SJSA1 (cell line): ENCODE measurements at regions not wholly inside any gene's neighbourhood (a gene's known extent, or its start where the extent isn't known, plus 50 kb on each side); places are given as distances from the start of the nearest gene placed in this dataset.

Experiments used
- DNase-seq, 2 experiments: peaks; one replicate each; pipeline ENCODE4 v3.0.0-alpha.2; 2015 to 2020; ENCODE audit warnings: low spot score in 2 of 2, low read depth in 1 of 2
- H3K27ac ChIP-seq: fragments of 250-450 bp; sonication (Bioruptor Pico); 2 replicates; pipeline ENCODE4 v1.5.1; 2020; ENCODE audit warnings: mild to moderate bottlenecking, moderate library complexity
- H3K27me3 ChIP-seq: fragments of 250-450 bp; sonication (Bioruptor Pico); replicated peaks from 2 replicates; pipeline ENCODE4 v1.5.1; 2020; ENCODE audit warnings: mild to moderate bottlenecking, moderate library complexity
- H3K36me3 ChIP-seq: fragments of 250-450 bp; sonication (Bioruptor Pico); 2 replicates; pipeline ENCODE4 v1.5.1; 2020; ENCODE audit warnings: mild to moderate bottlenecking
- H3K4me1 ChIP-seq: fragments of 250-450 bp; sonication (Bioruptor Pico); replicated peaks from 2 replicates; pipeline ENCODE4 v1.6.1; 2021; ENCODE audit warnings: mild to moderate bottlenecking
- H3K4me3 ChIP-seq: fragments of 250-450 bp; sonication (Bioruptor Pico); 2 replicates; pipeline ENCODE4 v1.5.1; 2020; ENCODE audit warnings: mild to moderate bottlenecking
- H3K9me3 ChIP-seq: fragments of 250-450 bp; sonication (Bioruptor Pico); replicated peaks from 2 replicates; pipeline ENCODE4 v1.5.1; 2020; ENCODE audit warnings: mild to moderate bottlenecking

DNA sequence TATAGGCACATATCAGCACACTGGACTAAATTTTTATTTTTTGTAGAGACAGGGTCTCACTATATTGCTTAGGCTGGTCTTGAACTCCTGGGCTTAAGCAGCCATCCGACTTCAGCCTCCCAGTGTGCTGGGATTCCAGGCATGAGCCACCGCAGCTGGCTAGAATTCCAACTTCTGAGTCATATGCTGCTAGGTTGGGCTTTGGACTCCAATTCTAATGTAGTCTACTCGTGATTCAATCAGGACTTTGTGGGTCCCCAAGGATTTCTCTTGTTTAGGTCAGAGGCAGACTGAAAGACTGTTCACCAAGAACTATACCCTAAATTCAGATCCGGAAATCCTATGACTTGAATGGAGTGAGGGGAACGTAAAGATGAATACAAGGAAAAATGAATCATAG lies 68.2 kb upstream of the CHD1 start:
- Histone ChIP-seq H3K36me3 (no peaks in the 10 kb centered on the region), H3K4me3 (no peak overlapping the region), H3K4me1 (peaks cover 6% of the 10 kb centered on the region; the same call in 1 of the 2 replicates), H3K9me3 (no peaks in the 10 kb centered on the region), H3K27ac (no peak overlapping the region), H3K27me3 (no peaks in the 10 kb centered on the region)
- no peak for DNase-seq

- peaks cover 6% of the 10 kb centered on the region; the same call in 1 of the 2 replicates for H3K4me1 ChIP-seq
- no peak overlapping the region for H3K27ac ChIP-seq
- H3K36me3 ChIP-seq = no peaks in the 10 kb centered on the region
- H3K4me3 ChIP-seq = no peak overlapping the region
- no peaks in the 10 kb centered on the region for H3K9me3 ChIP-seq
- no peaks in the 10 kb centered on the region for H3K27me3 ChIP-seq
- no peak for DNase-seq
Observed at GRCh38 chr5:98994611-98995010, 65.8 kb upstream of the CHD1 start.

- H3K9me3 ChIP-seq = no peaks in the 10 kb centered on the region
- DNase-seq = no peak
Observed at GRCh38 chr5:98993512-98993911, 64.7 kb upstream of the CHD1 start.

DNA sequence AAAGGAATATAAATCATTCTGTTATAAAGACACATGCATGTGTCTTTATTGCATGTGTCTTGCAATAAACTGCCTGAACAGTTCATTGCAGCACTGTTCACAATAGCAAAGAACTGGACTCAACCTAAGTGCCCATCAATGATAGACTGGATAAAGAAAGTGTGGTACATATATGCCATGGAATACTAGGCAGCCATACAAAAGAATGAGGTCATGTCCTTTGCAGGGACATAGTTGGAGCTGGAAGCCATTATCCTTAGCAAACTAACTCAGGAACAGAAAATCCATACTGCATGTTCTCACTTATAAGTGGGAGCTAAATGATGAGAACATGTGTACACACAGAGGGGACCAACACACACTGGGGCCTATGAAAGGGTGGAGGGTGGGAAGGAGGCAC lies 63.7 kb upstream of the CHD1 start:
- H3K36me3 ChIP-seq = no peaks in the 10 kb centered on the region
- no peak overlapping the region for H3K4me3 ChIP-seq
- DNase-seq = no peak
- H3K9me3 ChIP-seq = no peaks in the 10 kb centered on the region
- H3K27me3 ChIP-seq = no peaks in the 10 kb centered on the region
- H3K27ac ChIP-seq = no peak overlapping the region
- H3K4me1 ChIP-seq = peaks cover 6% of the 10 kb centered on the region; the same call in 1 of the 2 replicates

More at GRCh38 chr5:98993512-98993911, 64.7 kb upstream of the CHD1 start:
- H3K36me3 ChIP-seq = no peaks in the 10 kb centered on the region
- H3K27ac ChIP-seq = no peak overlapping the region
- H3K27me3 ChIP-seq = no peaks in the 10 kb centered on the region
- H3K4me3 ChIP-seq = no peak overlapping the region
- peaks cover 6% of the 10 kb centered on the region; the same call in 1 of the 2 replicates for H3K4me1 ChIP-seq

GRCh38 chr5:98989727-98990126 lies 60.9 kb upstream of the CHD1 start:
- Histone ChIP-seq H3K9me3 (no peaks in the 10 kb centered on the region), H3K27me3 (no peaks in the 10 kb centered on the region), H3K36me3 (no peaks in the 10 kb centered on the region), H3K27ac (no peak overlapping the region), H3K4me3 (no peak overlapping the region), H3K4me1 (no peaks in the 10 kb centered on the region)
- DNase-seq = no peak

GRCh38 chr5:98986587-98986986 lies 57.8 kb upstream of the CHD1 start:
- Histone ChIP-seq H3K4me1 (no peaks in the 10 kb centered on the region), H3K9me3 (no peaks in the 10 kb centered on the region), H3K27me3 (no peaks in the 10 kb centered on the region), H3K4me3 (no peak overlapping the region), H3K27ac (no peak overlapping the region), H3K36me3 (no peaks in the 10 kb centered on the region)
- no peak for DNase-seq

DNA sequence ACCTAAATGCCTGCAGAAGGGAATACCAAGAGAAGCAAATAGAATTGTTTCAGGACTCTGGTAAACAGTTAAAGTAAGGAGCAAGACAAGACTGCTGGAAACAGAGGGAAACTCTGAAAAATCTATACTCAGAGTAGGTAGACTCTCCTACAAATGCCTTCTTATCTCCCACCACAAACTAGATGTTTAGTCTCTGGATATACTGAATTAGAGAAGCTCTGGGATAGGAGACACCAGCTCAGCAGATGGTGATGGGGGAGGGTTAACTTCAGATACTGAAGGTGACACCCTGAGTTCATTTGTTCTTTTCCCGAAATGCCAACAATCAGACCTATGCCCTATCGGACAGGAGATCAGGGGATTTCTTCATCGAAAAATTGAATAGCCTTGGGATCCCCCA lies 54.1 kb upstream of the CHD1 start:
- DNase-seq = no peak
- Histone ChIP-seq H3K9me3 (no peaks in the 10 kb centered on the region), H3K36me3 (no peaks in the 10 kb centered on the region), H3K27ac (no peak overlapping the region), H3K27me3 (no peaks in the 10 kb centered on the region), H3K4me3 (no peak overlapping the region), H3K4me1 (peaks cover 10% of the 10 kb centered on the region)
